Transverse colon (tissue), 4 donors: ENCODE measurements at regions not wholly inside any gene's neighbourhood (a gene's known extent, or its start where the extent isn't known, plus 50 kb on each side); places are given as distances from the start of the nearest gene placed in this dataset.

ENCODE experiments used
- POLR2A ChIP-seq: fragments of 450-650 bp; IDR thresholded peaks from one replicate; pipeline ENCODE4 v1.6.1; 2016; ENCODE audit warnings: antibody characterized with exemption, mild to moderate bottlenecking, moderate library complexity
- POLR2AphosphoS5 ChIP-seq, 3 donors: sonication (generic); formaldehyde crosslinking; IDR thresholded peaks; one replicate each; pipeline ENCODE4 v1.6.1; 2016; ENCODE audit warnings: antibody characterized with exemption in 3 of 3
- TF ChIP-seq, protein P1 (sequence below), 5 experiments: fragments of 200-600 bp in 3 of 5; fragments of 450-650 bp in 2 of 5; sonication (generic) in 3 of 5; IDR thresholded peaks; 1 replicate in 2 of 5; 2 replicates in 3 of 5; pipeline ENCODE4 v1.5.1; 2016 to 2017; ENCODE audit warnings: antibody characterized with exemption in 5 of 5, inconsistent platforms in 3 of 5, mild to moderate bottlenecking in 2 of 5, moderate library complexity in 1 of 5

GRCh38 chr5:32990593-32991420 is 279.7 kb downstream of the NPR3 start:
- TF ChIP-seq, protein P1, sequence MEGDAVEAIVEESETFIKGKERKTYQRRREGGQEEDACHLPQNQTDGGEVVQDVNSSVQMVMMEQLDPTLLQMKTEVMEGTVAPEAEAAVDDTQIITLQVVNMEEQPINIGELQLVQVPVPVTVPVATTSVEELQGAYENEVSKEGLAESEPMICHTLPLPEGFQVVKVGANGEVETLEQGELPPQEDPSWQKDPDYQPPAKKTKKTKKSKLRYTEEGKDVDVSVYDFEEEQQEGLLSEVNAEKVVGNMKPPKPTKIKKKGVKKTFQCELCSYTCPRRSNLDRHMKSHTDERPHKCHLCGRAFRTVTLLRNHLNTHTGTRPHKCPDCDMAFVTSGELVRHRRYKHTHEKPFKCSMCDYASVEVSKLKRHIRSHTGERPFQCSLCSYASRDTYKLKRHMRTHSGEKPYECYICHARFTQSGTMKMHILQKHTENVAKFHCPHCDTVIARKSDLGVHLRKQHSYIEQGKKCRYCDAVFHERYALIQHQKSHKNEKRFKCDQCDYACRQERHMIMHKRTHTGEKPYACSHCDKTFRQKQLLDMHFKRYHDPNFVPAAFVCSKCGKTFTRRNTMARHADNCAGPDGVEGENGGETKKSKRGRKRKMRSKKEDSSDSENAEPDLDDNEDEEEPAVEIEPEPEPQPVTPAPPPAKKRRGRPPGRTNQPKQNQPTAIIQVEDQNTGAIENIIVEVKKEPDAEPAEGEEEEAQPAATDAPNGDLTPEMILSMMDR (IDR thresholded peaks at IDR 0.05) = no peak
- TF ChIP-seq POLR2AphosphoS5 (IDR thresholded peaks at IDR 0.05) = no peak
- TF ChIP-seq POLR2A = no peak
